Breast epithelium (tissue), 4 donors: ENCODE measurements at regions not wholly inside any gene's neighbourhood (a gene's known extent, or its start where the extent isn't known, plus 50 kb on each side); places are given as distances from the start of the nearest gene placed in this dataset.

Source experiments
- DNase-seq, 2 donors: peaks; one replicate each; pipeline ENCODE4 v3.0.0-alpha.2; 2019; ENCODE audit warnings: low spot score in 2 of 2
- H3K27ac ChIP-seq, 2 donors: fragments of 200-600 bp; sonication (generic) in 1 of 2; one replicate each; pipeline ENCODE4 v1.5.1; 2016 to 2019; ENCODE audit warnings: mild to moderate bottlenecking in 1 of 2
- H3K27me3 ChIP-seq, 2 donors: fragments of 200-600 bp; sonication (generic) in 1 of 2; one replicate each; pipeline versions ENCODE4 v1.5.1 to v1.6.0; 2017 to 2019; ENCODE audit warnings: control low read depth in 1 of 2, mild to moderate bottlenecking in 1 of 2
- H3K36me3 ChIP-seq: fragments of 200-600 bp; one replicate; pipeline ENCODE4 v1.5.1; 2019
- H3K4me1 ChIP-seq, 2 donors: fragments of 200-600 bp; sonication (generic); one replicate each; pipeline ENCODE4 v1.5.1; 2016 to 2019; ENCODE audit warnings: control low read depth in 1 of 2
- H3K4me3 ChIP-seq, 3 donors: fragments of 200-600 bp; sonication (generic); 1 replicate in 2 of 3; 2 replicates in 1 of 3; pipeline ENCODE4 v1.5.1; 2016 to 2019; ENCODE audit warnings: mild to moderate bottlenecking in 3 of 3, moderate library complexity in 2 of 3
- H3K9me3 ChIP-seq, 2 donors: fragments of 200-600 bp; sonication (generic) in 1 of 2; one replicate each; pipeline ENCODE4 v1.5.1; 2016 to 2019; ENCODE audit warnings: control low read depth in 1 of 2
- CTCF ChIP-seq, 3 donors: fragments of 450-650 bp; IDR thresholded peaks; one replicate each; pipeline ENCODE4 v1.5.1; 2016 to 2017; ENCODE audit warnings: antibody characterized with exemption in 3 of 3, mild to moderate bottlenecking in 3 of 3, moderate library complexity in 3 of 3
- POLR2A ChIP-seq: fragments of 450-650 bp; IDR thresholded peaks from one replicate; pipeline ENCODE4 v1.6.1; 2016; ENCODE audit warnings: antibody characterized with exemption, mild to moderate bottlenecking, moderate library complexity
- POLR2AphosphoS5 ChIP-seq, 3 donors: sonication (generic); formaldehyde crosslinking; IDR thresholded peaks; one replicate each; pipeline ENCODE4 v1.6.1; 2017; ENCODE audit warnings: antibody characterized with exemption in 3 of 3
- intact Hi-C: fragments of 100-400 bp; cut with DNase I; formaldehyde crosslinking; loops from one replicate; pipeline ENCODE4 v1.15.1; 2023; ENCODE audit warnings: low total_unique reads

- no peaks in the 10 kb centered on the region for H3K9me3 ChIP-seq
- TF ChIP-seq POLR2AphosphoS5 (IDR thresholded peaks at IDR 0.05) (no peak), CTCF (IDR thresholded peaks at IDR 0.05) (no peak), POLR2A (no peak)
- DNase-seq = no peak
- H3K27me3 ChIP-seq = no peaks in the 10 kb centered on the region
- H3K36me3 ChIP-seq = no peaks in the 10 kb centered on the region
- intact Hi-C loops = no loop called here
- H3K27ac ChIP-seq = no peak overlapping the region
- peaks cover 0 to 7% of the 10 kb centered on the region in 2 donors for H3K4me1 ChIP-seq
- no peak overlapping the region for H3K4me3 ChIP-seq
Observed at GRCh38 chr20:60253471-60253870, 295.2 kb downstream of the CDH26 start.

- H3K9me3 ChIP-seq = no peaks in the 10 kb centered on the region
- no peaks in the 10 kb centered on the region for H3K36me3 ChIP-seq
- intact Hi-C loops = no loop called here
- TF ChIP-seq POLR2A = no peak
- TF ChIP-seq POLR2AphosphoS5 (IDR thresholded peaks at IDR 0.05) = no peak
- TF ChIP-seq CTCF (IDR thresholded peaks at IDR 0.05) = no peak
- peak in 1 of 2 donors; percentile 21 for DNase-seq
- peak overlapping the region; percentile 13 to 43 for H3K27ac ChIP-seq
- peaks cover 0 to 7% of the 10 kb centered on the region in 2 donors for H3K4me1 ChIP-seq
- no peak overlapping the region for H3K4me3 ChIP-seq
- no peaks in the 10 kb centered on the region for H3K27me3 ChIP-seq
Observed at GRCh38 chr20:60254901-60255411, 296.7 kb downstream of the CDH26 start.

- H3K27ac ChIP-seq = peak overlapping the region in 1 of 2 donors; percentile 43
- no peaks in the 10 kb centered on the region for H3K27me3 ChIP-seq
- H3K9me3 ChIP-seq = no peaks in the 10 kb centered on the region
- no peak overlapping the region for H3K4me3 ChIP-seq
- H3K4me1 ChIP-seq = peaks cover 0 to 7% of the 10 kb centered on the region in 2 donors
- H3K36me3 ChIP-seq = no peaks in the 10 kb centered on the region
- intact Hi-C loops = no loop called here
- DNase-seq = no peak
- TF ChIP-seq POLR2A (no peak), CTCF (IDR thresholded peaks at IDR 0.05) (no peak), POLR2AphosphoS5 (IDR thresholded peaks at IDR 0.05) (no peak)
Observed at GRCh38 chr20:60255415-60255814, 297.2 kb downstream of the CDH26 start.

- Histone ChIP-seq H3K4me1 (peaks cover 0 to 7% of the 10 kb centered on the region in 2 donors), H3K27me3 (no peaks in the 10 kb centered on the region), H3K36me3 (no peaks in the 10 kb centered on the region), H3K9me3 (no peaks in the 10 kb centered on the region), H3K27ac (no peak overlapping the region), H3K4me3 (no peak overlapping the region)
- TF ChIP-seq POLR2A (no peak), CTCF (IDR thresholded peaks at IDR 0.05) (no peak), POLR2AphosphoS5 (IDR thresholded peaks at IDR 0.05) (no peak)
- intact Hi-C loops = no loop called here
- DNase-seq = no peak
Observed at GRCh38 chr20:60255866-60256265, 297.6 kb downstream of the CDH26 start.

- TF ChIP-seq CTCF (IDR thresholded peaks at IDR 0.05) = no peak
- TF ChIP-seq POLR2A = no peak
- no peak for TF ChIP-seq POLR2AphosphoS5 (IDR thresholded peaks at IDR 0.05)
- no peaks in the 10 kb centered on the region for H3K27me3 ChIP-seq
- H3K9me3 ChIP-seq = no peaks in the 10 kb centered on the region
- H3K27ac ChIP-seq = no peak overlapping the region
- intact Hi-C loops = no loop called here
- H3K36me3 ChIP-seq = no peaks in the 10 kb centered on the region
- no peak for DNase-seq
- H3K4me1 ChIP-seq = peaks cover 0 to 7% of the 10 kb centered on the region in 2 donors
- H3K4me3 ChIP-seq = no peak overlapping the region
Observed at GRCh38 chr20:60256811-60257210, 298.6 kb downstream of the CDH26 start.
